Right atrium auricular region (tissue), 2 donors: ENCODE measurements at regions not wholly inside any gene's neighbourhood (a gene's known extent, or its start where the extent isn't known, plus 50 kb on each side); places are given as distances from the start of the nearest gene placed in this dataset.

Source experiments
- DNase-seq: peaks from one replicate; pipeline ENCODE4 v3.0.0-alpha.2; 2019; ENCODE audit warnings: low spot score
- H3K27ac ChIP-seq, 2 donors: fragments of 200-600 bp; sonication (generic); 1 replicate in 1 of 2; 2 replicates in 1 of 2; pipeline ENCODE4 v1.5.1; 2016 to 2019
- H3K27me3 ChIP-seq, 2 donors: fragments of 200-600 bp; sonication (generic); one replicate each; pipeline versions ENCODE4 v1.5.1 to v1.6.0; 2017 to 2019
- H3K36me3 ChIP-seq: fragments of 200-600 bp; sonication (generic); one replicate; pipeline ENCODE4 v1.5.1; 2016
- H3K4me1 ChIP-seq, 2 donors: fragments of 200-600 bp; sonication (generic); one replicate each; pipeline versions ENCODE4 v1.5.1 to v1.6.0; 2017 to 2019
- H3K4me3 ChIP-seq, 2 donors: fragments of 200-600 bp; sonication (generic); 1 replicate in 1 of 2; 2 replicates in 1 of 2; pipeline ENCODE4 v1.5.1; 2017 to 2019; ENCODE audit warnings: mild to moderate bottlenecking in 1 of 2, moderate library complexity in 1 of 2
- H3K9me3 ChIP-seq, 2 donors: fragments of 200-600 bp; sonication (generic); one replicate each; pipeline ENCODE4 v1.5.1; 2019
- CTCF ChIP-seq, 2 donors: fragments of 200-600 bp; sonication (generic); IDR thresholded peaks; one replicate each; pipeline ENCODE4 v1.5.1; 2019; ENCODE audit warnings: antibody characterized with exemption in 2 of 2

DNA sequence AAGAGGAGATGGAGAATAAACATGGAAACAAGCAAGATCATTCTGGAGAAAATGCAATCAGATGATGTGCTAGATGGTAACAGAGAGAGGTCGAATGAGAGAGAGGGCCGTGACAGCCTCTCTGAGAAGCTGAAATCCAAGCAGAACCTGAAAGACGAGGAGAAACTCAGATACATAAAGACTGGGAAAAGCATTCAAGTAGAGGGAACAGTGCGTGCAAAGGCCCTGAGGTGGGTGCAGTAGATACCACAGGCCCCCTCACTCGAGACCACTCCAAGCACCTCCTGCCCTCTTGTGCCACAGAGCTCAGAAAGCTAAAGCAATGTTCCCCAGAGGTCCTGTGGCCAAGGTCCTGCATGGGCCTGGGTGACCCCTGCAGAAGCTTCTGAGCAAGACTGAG, 54.8 kb upstream of the DLK1 start:
- no peaks in the 10 kb centered on the region for H3K36me3 ChIP-seq
- no peaks in the 10 kb centered on the region for H3K27me3 ChIP-seq
- TF ChIP-seq CTCF (IDR thresholded peaks at IDR 0.05) = no peak
- no peaks in the 10 kb centered on the region for H3K9me3 ChIP-seq
- no peak for DNase-seq
- H3K4me1 ChIP-seq = peaks cover 0 to 6% of the 10 kb centered on the region in 2 donors
- H3K27ac ChIP-seq = no peak overlapping the region
- no peak overlapping the region for H3K4me3 ChIP-seq

DNA sequence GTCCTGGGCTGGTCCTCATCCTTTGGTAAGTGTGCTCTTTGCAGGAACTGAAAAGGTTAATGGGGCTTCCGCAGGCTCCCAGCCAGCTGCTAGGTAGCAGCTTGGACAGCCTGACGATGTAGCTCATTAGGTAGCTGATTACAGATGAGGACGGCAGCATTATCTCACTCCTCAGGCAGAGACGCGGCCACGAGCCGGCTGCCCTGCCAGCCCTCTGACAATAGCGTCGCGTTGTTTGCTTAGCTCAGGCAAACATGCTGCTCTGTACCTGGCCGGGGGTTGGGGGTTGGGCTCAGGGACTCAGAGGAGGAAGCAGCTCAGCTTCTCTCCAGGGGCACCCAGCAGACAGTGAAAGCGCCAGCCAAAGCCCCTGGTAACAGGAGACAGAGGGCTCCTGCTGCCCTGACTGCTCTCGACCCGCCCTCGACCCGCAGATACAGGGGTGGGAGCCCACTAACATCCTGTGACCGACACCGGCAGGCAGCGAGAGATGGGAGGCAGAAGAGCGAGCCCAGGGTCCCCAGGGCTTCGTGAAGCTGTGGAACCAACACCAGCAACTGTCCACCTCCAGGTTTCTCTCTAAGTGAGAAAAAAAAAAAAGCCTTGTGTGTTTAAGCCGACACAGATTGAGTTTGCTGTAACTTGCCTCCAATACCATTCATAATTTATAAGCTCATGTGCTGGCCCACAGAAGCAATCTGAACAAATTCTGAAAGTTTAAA, 53.4 kb upstream of the DLK1 start:
- TF ChIP-seq CTCF (IDR thresholded peaks at IDR 0.05) = no peak
- peaks cover 0 to 20% of the 10 kb centered on the region in 2 donors for H3K4me1 ChIP-seq
- H3K36me3 ChIP-seq = no peaks in the 10 kb centered on the region
- no peaks in the 10 kb centered on the region for H3K9me3 ChIP-seq
- H3K27me3 ChIP-seq = no peaks in the 10 kb centered on the region
- DNase-seq = no peak
- no peak overlapping the region for H3K27ac ChIP-seq
- no peak overlapping the region for H3K4me3 ChIP-seq

- Histone ChIP-seq H3K4me3 (no peak overlapping the region), H3K9me3 (no peaks in the 10 kb centered on the region), H3K27ac (no peak overlapping the region), H3K4me1 (peaks cover 0 to 24% of the 10 kb centered on the region in 2 donors), H3K27me3 (no peaks in the 10 kb centered on the region), H3K36me3 (no peaks in the 10 kb centered on the region)
- TF ChIP-seq CTCF (IDR thresholded peaks at IDR 0.05) = no peak
- no peak for DNase-seq
Observed at GRCh38 chr14:100673807-100674154, 52.9 kb upstream of the DLK1 start.

DNA sequence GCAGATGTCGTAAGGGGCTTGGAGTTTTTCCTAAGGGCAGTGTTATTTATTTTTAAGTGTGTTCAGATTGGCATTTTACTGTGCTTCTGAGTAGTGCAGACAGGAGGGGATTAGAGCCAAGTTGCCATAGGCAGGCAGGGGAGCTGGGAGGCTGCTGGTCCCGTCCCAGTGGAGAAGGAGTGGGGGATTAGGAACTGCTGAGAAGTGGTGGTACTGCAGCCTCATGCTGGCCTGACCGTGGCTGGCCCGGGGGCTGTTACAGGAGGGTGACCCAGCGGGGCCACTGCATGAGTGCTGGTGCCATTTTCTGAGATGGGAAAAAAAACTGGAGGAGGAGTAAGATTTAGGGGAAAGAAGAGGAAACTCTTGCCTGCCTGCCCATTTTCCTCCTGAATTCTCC, 52.3 kb upstream of the DLK1 start:
- Histone ChIP-seq H3K4me1 (peaks cover 0 to 25% of the 10 kb centered on the region in 2 donors), H3K4me3 (no peak overlapping the region), H3K27me3 (no peaks in the 10 kb centered on the region), H3K9me3 (no peaks in the 10 kb centered on the region), H3K36me3 (no peaks in the 10 kb centered on the region), H3K27ac (no peak overlapping the region)
- no peak for TF ChIP-seq CTCF (IDR thresholded peaks at IDR 0.05)
- DNase-seq = no peak

DNA sequence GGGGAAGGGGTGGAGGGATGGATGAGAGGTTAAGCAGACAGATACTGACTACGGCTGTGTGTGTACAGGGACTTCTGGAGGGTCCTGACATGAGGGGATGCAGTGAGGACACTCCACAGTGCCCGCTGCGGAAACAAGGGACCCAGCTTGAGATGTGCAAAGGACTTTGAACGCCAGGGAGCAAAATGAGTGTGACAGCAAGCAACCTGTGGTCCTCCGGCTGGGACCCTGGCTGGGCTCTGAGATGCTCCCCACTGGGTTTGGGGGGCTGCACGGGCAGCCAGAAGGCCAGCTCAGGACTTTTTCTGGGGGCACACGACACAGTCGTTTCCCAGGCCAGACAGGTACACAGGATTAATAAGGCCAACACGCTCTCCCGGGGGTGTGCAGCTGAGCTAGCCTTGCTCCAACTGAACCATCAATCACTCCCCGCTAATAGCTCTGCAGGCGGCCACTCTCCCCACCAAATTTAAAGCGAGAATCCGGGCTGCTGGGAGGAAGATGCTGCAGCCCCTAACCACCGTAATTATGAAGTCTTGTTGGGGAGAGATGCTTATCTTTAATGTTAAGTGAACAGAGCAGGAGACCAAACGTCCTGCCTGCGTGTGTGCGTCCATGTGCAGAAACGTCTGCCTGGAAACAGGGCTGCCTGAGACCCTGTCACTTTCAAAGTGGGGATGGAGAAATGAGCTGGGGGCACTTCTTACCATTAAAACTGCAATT, 51.6 kb upstream of the DLK1 start:
- Histone ChIP-seq H3K27ac (no peak overlapping the region), H3K4me3 (no peak overlapping the region), H3K36me3 (no peaks in the 10 kb centered on the region), H3K27me3 (no peaks in the 10 kb centered on the region), H3K9me3 (no peaks in the 10 kb centered on the region), H3K4me1 (peaks cover 0 to 31% of the 10 kb centered on the region in 2 donors)
- no peak for DNase-seq
- no peak for TF ChIP-seq CTCF (IDR thresholded peaks at IDR 0.05)
